ENCODE measurements at regions not wholly inside any gene's neighbourhood (a gene's known extent, or its start where the extent isn't known, plus 50 kb on each side); places are given as distances from the start of the nearest gene placed in this dataset.

DNA sequence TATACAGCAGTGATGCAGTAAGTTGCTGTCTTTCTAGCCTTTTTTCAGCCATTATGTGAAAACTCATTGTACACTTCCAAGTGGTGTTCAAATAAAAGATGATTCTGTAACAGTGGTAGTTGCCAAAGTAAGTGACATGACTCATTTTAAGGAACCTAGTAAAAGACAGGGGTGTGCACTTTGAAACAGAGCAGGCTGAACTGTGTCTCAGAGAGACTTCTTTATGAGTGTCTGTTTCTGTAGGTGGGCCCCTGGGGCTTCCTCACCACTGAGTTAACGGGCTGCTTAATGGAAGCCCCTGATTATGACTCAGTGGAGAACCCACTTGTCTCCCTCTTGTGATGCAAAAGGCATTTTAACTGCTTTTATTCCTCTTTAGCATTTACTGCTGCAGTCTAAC is 147.3 kb downstream of the PCTP start:
- TF ChIP-seq, protein P1, sequence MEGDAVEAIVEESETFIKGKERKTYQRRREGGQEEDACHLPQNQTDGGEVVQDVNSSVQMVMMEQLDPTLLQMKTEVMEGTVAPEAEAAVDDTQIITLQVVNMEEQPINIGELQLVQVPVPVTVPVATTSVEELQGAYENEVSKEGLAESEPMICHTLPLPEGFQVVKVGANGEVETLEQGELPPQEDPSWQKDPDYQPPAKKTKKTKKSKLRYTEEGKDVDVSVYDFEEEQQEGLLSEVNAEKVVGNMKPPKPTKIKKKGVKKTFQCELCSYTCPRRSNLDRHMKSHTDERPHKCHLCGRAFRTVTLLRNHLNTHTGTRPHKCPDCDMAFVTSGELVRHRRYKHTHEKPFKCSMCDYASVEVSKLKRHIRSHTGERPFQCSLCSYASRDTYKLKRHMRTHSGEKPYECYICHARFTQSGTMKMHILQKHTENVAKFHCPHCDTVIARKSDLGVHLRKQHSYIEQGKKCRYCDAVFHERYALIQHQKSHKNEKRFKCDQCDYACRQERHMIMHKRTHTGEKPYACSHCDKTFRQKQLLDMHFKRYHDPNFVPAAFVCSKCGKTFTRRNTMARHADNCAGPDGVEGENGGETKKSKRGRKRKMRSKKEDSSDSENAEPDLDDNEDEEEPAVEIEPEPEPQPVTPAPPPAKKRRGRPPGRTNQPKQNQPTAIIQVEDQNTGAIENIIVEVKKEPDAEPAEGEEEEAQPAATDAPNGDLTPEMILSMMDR (IDR thresholded peaks at IDR 0.05; ENCODE audit: poor library complexity) = no peak
- TF ChIP-seq EZH2phosphoT487 (IDR thresholded peaks at IDR 0.05; ENCODE audit: low read depth, severe bottlenecking, unreplicated experiment) = no peak
